ENCODE measurements at regions not wholly inside any gene's neighbourhood (a gene's known extent, or its start where the extent isn't known, plus 50 kb on each side); places are given as distances from the start of the nearest gene placed in this dataset.

DNA sequence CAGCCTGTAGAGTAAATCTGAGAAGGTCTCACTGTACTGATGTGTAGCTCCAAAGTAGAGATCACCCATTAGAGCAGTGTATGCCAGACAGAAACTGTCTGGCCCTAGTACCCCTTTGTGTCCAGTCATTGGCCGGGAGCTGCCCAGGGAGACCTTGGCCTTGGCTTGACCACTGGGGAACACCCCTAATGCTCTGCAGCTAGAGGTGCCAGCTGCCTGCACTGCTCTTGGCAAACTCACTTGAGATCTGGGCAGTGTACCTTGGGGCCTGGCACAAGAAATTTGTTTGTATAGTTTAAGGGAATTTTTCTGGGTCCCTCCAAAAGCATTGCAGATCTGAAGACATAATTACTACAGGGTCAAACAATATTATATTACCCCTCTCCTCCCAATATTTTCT, 78.7 kb upstream of the MPHOSPH6 start:
- DNase-seq (ENCODE audit: low read depth in 2 of 2, low spot score in 1 of 2) = no peak

DNA sequence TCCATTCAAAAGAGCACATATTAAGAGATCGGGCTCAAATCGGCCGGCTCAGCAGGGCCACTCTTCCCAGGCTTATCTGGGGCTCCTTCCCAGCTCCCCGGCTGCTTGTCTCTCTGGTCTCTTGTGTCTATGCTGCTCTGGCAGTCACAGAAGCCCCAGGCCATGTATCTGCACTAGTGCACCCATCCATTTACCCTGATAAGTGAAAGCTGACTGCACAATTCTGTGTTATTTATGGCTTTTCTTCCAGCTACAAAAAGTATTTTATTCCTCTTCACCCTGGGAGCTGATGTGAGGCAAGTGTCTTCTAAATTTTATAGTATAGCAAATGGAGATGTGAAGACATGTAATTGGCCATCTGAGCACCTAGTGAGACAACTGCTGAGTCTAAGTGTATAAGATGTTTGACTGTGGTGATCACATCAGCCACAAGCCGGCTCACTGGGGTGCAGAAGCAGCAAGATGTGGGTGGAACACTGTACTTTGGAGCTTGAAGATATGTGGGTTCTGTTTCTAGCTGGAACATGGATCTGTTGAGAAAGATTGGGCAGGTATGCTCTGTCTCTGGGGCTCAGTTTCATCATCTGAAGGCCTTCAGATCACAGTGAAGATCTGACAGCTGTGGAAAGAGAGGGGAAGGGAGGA, 78.1 kb upstream of the MPHOSPH6 start:
- DNase-seq (ENCODE audit: low read depth in 2 of 2, low spot score in 1 of 2) = no peak

DNA sequence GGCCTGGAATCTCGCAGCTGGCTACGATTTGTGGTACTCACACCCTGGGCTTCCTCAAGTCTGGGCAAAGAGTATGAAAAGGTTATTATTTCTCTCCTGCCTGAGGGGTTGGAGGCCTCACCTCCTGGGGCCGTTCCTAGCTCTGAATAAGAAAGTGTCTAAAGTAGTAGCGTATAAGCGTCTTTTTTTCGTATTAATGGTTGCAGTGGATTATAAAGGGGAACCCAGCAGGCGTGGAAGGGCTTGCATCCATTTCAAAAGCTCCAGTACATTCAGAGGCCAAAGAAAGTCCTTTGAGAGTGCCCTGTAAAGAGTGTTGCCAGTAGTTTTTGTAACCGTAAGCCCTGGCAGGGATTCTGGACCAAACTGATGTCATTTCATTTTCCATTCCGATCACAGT, 72.2 kb upstream of the MPHOSPH6 start:
- no peak for DNase-seq (ENCODE audit: low read depth in 2 of 2, low spot score in 1 of 2)

DNA sequence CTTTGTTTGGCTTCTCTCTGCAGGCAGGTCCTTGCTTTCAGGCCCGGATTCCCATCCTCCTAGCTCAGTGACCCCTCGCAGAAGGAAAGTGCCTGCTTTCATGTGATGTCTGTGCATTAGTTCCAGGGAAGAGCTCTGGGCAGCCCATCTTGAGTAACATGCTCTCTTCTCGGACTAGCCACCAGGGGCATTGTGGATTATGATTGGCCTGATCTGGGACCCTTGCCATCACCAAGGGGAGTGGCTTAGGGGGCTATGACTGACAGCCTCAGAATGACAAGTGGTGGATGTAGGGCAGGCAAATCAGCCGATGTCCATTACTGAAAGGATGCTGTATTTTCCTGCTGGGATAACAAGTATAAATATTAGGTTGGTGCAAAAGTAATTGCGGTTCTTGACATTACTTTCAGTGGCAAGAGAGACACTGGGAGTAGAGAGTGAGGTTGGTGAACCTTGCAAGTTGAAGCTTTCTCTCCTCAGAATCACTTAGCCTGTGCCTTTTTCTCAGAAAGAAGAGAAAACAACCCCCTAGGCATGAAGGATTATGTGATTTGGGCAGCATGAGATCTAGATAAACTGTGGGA, 71.5 kb upstream of the MPHOSPH6 start:
- DNase-seq (ENCODE audit: low read depth in 2 of 2, low spot score in 1 of 2) = no peak

DNA sequence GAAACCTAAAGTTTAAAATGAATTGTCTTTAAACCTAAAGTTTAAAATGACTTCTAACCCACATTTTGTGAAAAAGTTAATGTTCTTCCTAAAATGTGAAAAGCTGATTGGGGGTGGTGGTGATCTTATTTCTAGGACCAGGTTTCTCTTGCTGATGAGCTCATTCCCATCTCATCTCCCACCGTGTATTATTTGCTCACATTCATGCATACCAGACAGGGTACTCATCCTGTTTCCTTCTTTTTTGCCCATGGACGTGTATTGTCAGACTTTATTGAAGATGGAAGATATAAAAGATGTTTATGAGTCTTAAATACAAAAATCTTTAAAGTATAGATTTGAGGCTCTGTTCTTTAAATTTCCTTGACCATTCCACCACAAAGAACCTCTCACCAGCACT, 70.1 kb upstream of the MPHOSPH6 start:
- DNase-seq (ENCODE audit: low read depth in 2 of 2, low spot score in 1 of 2) = no peak

DNA sequence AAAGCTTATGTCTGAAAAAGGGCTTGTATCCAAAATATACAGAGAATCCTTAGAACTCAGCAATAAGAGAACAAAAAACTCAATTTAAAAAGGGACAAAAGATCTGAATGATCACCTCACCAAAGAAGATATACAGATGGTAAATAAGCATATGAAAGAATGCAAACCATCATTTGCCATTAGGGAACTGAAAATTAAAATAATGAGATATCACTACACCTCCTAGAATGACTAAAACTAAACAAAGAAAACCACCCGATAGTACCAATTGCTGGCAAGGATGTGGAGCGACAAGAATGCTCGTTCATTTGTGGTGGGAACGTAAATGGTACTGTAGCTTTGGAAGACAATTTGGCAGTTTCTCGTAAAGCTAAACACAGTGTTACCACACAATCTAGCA, 66.9 kb upstream of the MPHOSPH6 start:
- DNase-seq (ENCODE audit: low read depth in 2 of 2, low spot score in 1 of 2) = no peak

DNA sequence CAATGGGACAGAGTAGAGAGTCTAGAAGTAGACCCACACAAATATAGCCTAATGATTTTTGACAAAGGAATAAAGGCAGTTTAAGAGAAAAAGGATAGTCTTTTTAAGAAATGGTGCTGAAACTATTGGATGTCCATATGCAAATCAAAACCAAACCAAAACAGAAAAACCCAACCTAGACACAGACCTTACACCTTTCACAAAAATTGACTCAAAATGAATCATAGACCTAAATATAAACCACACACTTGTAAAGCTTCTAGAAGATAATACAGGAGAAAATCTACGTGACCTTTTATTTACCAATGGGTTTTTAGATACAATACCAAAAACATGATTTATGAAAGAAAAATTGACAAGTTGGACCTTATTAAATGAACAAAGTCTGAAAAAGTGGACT, 66.4 kb upstream of the MPHOSPH6 start:
- no peak for DNase-seq (ENCODE audit: low read depth in 2 of 2, low spot score in 1 of 2)

DNA sequence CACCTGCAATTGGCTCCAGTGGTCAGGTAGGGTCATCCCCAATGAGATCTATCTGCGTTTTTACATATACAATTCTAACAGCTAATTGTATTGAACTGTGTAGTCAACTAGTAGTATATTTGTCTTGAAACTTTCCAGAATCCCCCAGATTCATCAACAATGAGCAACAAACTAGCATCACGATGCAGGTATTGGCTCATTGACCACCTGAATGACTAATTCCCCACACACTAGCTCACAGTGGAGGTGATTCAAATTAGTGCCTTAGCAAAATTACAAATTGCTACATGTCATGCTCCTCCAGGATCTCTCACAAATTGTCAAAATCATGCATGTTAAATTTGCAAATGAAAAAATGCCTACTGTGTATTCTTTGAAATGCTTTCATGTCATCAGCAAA, 62.8 kb upstream of the MPHOSPH6 start:
- no peak for DNase-seq (ENCODE audit: low read depth in 2 of 2, low spot score in 1 of 2)

DNA sequence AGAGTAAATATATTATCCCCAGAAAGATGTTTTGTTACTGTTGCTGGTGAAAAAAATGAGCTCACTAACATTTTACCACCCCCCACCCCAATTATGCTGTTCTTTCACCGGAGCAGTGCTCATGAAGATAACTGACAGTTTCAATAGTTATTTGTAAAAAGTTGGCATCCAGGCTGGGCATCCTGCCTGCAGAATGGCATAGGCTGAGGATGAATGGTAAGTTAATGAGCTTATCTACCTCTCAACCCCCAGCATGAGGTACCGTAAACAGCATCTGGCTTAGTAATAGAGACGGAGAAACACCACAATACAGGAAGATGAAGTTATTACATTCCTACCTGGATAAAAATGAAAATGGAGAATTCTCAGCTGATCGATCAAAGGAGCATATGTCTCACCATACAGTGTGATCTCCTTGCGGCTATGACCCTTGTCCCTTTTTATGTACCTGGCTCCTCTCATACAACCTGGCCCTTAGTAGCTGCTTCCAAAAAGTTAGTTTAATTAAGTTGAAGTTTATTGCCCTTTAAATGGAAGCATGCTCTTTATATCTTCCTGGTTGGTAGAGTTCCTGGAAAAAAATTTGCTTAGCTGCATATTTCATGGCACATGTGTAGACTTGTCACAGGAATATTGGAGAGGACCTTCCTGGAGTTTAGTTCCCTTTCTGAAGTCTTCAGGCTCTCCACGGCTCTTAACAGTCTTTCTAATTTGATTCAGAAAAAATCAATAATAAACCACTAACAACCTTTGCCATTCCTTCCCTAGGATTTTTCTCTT, 61.2 kb upstream of the MPHOSPH6 start:
- no peak for DNase-seq (ENCODE audit: low read depth in 2 of 2, low spot score in 1 of 2)

DNA sequence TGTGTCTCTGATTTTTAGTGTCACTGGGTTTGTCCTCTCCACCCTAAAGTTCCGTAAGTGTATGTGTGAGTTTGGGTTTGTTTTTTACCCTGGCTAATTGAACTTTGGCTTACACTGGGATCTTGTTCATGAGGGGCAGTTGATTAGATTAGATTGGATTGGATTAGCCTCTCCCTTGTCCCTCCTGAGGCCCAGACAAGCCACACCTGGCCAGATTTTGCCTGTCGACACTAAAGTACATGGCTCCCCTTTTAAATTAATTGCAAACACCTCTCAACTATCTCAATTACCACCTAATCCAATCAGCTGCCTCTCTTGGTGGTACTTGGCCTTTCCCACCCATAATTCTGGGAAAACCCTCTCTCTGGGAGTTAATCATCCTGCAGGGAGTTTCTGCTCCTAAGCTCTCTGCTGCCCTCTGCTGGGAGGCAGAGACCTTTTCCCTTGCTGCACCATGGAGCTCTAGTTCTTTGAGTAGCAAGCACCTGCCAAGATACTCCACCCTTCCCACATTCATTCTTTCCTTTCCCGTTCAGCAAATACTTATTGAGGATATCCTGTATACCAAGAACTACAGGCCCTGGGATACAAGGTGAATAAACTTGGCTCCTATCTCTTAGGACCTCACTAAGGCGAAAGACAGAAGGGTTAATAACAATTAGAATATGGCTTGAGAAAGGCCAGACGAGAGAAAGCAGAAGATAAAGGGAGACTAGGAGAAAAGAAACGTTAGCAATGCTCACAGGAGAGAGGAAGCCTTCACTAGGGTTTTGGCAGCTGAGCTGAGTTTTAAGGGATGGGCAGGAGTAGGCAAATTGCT, 60.0 kb upstream of the MPHOSPH6 start:
- peak; percentile 8 to 22 for DNase-seq (ENCODE audit: low read depth in 2 of 2, low spot score in 1 of 2)

DNA sequence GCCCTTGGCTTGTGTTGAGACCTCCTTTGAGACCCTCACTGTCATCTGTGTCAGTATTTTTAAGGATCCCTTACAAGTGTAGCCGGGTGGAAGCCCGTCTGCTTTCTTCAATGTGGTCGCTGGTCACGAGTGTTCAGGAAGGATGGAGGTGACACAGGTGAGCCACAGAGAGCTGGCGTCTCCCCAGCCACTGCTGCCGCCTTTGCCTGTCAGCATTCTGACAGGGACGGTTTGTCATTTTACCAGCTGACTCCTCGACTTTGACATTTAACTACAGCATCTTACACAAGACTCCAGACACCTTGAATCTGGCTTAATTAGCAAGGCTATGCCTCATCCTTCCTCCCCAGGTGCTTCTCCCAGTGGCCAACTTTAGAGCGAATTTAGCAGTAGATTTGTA, 56.3 kb upstream of the MPHOSPH6 start:
- DNase-seq (ENCODE audit: low read depth in 2 of 2, low spot score in 1 of 2) = no peak

DNA sequence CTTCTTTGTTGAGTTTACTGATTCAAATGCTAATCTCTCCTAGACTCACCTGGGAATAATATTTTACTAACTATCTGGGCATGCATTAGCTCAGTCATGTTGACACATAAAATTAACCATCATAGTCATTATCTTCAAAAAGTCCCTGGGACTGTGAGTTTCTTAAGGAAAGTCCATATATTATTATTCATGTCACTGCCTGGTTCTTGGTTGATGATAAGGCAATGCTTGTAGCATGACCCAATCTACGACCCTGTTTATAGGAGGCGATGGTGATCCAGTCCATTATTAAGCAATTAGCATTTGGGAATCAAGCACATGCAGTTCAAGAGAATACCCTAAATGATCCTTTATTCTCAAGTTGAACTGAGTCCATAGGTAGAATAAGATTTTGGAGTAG, 54.8 kb upstream of the MPHOSPH6 start:
- no peak for DNase-seq (ENCODE audit: low read depth in 2 of 2, low spot score in 1 of 2)

DNA sequence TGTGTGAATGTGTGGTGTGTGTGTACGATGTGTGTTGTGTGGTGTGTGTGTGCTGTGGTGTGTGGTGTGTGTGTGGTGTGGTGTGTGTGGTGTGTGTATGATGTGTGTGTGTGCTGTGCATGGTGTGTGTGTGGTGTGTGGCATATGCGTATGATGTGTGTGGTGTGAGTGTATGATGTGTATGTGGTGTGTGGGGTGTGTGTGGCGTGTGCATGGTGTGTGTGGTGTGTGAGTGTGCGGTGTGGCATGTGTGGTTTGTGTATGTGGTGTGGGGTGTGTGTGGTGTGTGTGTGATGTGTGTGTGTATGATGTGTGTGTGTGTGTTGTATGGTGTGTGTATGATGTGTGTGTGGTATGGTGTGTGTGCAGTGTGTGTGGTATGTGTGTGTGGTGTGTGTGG, 50.5 kb upstream of the MPHOSPH6 start:
- DNase-seq (ENCODE audit: low read depth in 2 of 2, low spot score in 1 of 2) = no peak
